ENCODE measurements at regions not wholly inside any gene's neighbourhood (a gene's known extent, or its start where the extent isn't known, plus 50 kb on each side); places are given as distances from the start of the nearest gene placed in this dataset.

- TF ChIP-seq SP1 (IDR thresholded peaks at IDR 0.05) = no peak
- TF ChIP-seq FOXA1 (IDR thresholded peaks at IDR 0.05) = no peak
- no peak for TF ChIP-seq SUZ12 (IDR thresholded peaks at IDR 0.05)
- TF ChIP-seq ZNF384 (IDR thresholded peaks at IDR 0.05) = no peak
- TF ChIP-seq LEF1 (IDR thresholded peaks at IDR 0.05; ENCODE audit: borderline replicate concordance) = no peak
- no peak for TF ChIP-seq FOXM1 (IDR thresholded peaks at IDR 0.05; ENCODE audit: borderline replicate concordance)
- TF ChIP-seq, protein P1, sequence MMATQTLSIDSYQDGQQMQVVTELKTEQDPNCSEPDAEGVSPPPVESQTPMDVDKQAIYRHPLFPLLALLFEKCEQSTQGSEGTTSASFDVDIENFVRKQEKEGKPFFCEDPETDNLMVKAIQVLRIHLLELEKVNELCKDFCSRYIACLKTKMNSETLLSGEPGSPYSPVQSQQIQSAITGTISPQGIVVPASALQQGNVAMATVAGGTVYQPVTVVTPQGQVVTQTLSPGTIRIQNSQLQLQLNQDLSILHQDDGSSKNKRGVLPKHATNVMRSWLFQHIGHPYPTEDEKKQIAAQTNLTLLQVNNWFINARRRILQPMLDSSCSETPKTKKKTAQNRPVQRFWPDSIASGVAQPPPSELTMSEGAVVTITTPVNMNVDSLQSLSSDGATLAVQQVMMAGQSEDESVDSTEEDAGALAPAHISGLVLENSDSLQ (IDR thresholded peaks at IDR 0.05) = no peak
- no peak for TF ChIP-seq ARNT (IDR thresholded peaks at IDR 0.05)
- no peak for TF ChIP-seq NFRKB (IDR thresholded peaks at IDR 0.05)
- no peak for TF ChIP-seq TARDBP (IDR thresholded peaks at IDR 0.05)
Measured at GRCh38 chr10:26381986-26382385, 56.2 kb upstream of the APBB1IP start.

All from HEK293T (cell line).